ENCODE measurements at regions not wholly inside any gene's neighbourhood (a gene's known extent, or its start where the extent isn't known, plus 50 kb on each side); places are given as distances from the start of the nearest gene placed in this dataset.
"Not testable (repeated sequence)": the region's sequence is repeated elsewhere in the genome, so short reads cannot be mapped to it uniquely, and the experiment has no call there.

- no peak for DNase-seq
These were observed 1584.4 kb upstream of the LRRTM3 start for GRCh38 chr10:65341323-65341925.

GRCh38 chr10:65342245-65342644 lies 1583.6 kb upstream of the LRRTM3 start:
- DNase-seq: no peak

GRCh38 chr10:65346466-65346865 lies 1579.4 kb upstream of the LRRTM3 start:
- DNase-seq: no peak

GRCh38 chr10:65348637-65349036 lies 1577.2 kb upstream of the LRRTM3 start:
- no peak for DNase-seq

GRCh38 chr10:65350611-65351010 lies 1575.2 kb upstream of the LRRTM3 start:
- DNase-seq: no peak

- DNase-seq: no peak
These were observed 1570.6 kb upstream of the LRRTM3 start for GRCh38 chr10:65355141-65355680.

GRCh38 chr10:65358565-65358964 lies 1567.3 kb upstream of the LRRTM3 start:
- no peak for DNase-seq

- DNase-seq: no peak
These were observed 1565.3 kb upstream of the LRRTM3 start for GRCh38 chr10:65360497-65360896.

- no peak for DNase-seq
These were observed 1560.0 kb upstream of the LRRTM3 start for GRCh38 chr10:65365878-65366277.

GRCh38 chr10:65367706-65368105 lies 1558.1 kb upstream of the LRRTM3 start:
- no peak for DNase-seq

GRCh38 chr10:65375528-65375927 lies 1550.3 kb upstream of the LRRTM3 start:
- no peak for DNase-seq

- no peak for DNase-seq
These were observed 1548.1 kb upstream of the LRRTM3 start for GRCh38 chr10:65377687-65378086.

- no peak for DNase-seq
These were observed 1531.1 kb upstream of the LRRTM3 start for GRCh38 chr10:65394502-65395297.

- no peak for DNase-seq
These were observed 1530.2 kb upstream of the LRRTM3 start for GRCh38 chr10:65395631-65396030.

GRCh38 chr10:65396997-65397396 lies 1528.8 kb upstream of the LRRTM3 start:
- no peak for DNase-seq

- no peak for DNase-seq
These were observed 1517.4 kb upstream of the LRRTM3 start for GRCh38 chr10:65408401-65408800.

GRCh38 chr10:65413001-65413400 lies 1512.8 kb upstream of the LRRTM3 start:
- DNase-seq: no peak

GRCh38 chr10:65415318-65415717 lies 1510.5 kb upstream of the LRRTM3 start:
- no peak for DNase-seq

- DNase-seq: no peak
These were observed 1509.7 kb upstream of the LRRTM3 start for GRCh38 chr10:65416094-65416493.

- no peak for DNase-seq
These were observed 1506.2 kb upstream of the LRRTM3 start for GRCh38 chr10:65419629-65420028.

- DNase-seq: no peak
These were observed 1502.8 kb upstream of the LRRTM3 start for GRCh38 chr10:65423043-65423442.

GRCh38 chr10:65429381-65429780 lies 1496.5 kb upstream of the LRRTM3 start:
- not testable (repeated sequence) for DNase-seq

- no peak for DNase-seq
These were observed 1494.9 kb upstream of the LRRTM3 start for GRCh38 chr10:65430979-65431378.

GRCh38 chr10:65470986-65471385 lies 1454.8 kb upstream of the LRRTM3 start:
- no peak for DNase-seq

All from stimulated activated CD4-positive, alpha-beta T cell treated with anti-CD3 and anti-CD28 coated beads, Interleukin-15, amount 100 ng/mL, for 24 hours (primary cell).